PC-9 (cell line): ENCODE measurements at regions not wholly inside any gene's neighbourhood (a gene's known extent, or its start where the extent isn't known, plus 50 kb on each side); places are given as distances from the start of the nearest gene placed in this dataset.
"Not testable (repeated sequence)": the region's sequence is repeated elsewhere in the genome, so short reads cannot be mapped to it uniquely, and the experiment has no call there.

Experiments
- EZH2 ChIP-seq: fragments of 200-600 bp; sonication (generic); IDR thresholded peaks from 2 replicates; pipeline ENCODE4 v1.8.0; 2017; ENCODE audit warnings: antibody characterized with exemption, low read depth
- TF ChIP-seq, protein P1 (sequence below): fragments of 200-600 bp; sonication (generic); conservative IDR thresholded peaks from 2 replicates; pipeline ENCODE4 v1.6.1; 2017; ENCODE audit warnings: mixed run types, antibody characterized with exemption, mild to moderate bottlenecking, moderate library complexity

DNA sequence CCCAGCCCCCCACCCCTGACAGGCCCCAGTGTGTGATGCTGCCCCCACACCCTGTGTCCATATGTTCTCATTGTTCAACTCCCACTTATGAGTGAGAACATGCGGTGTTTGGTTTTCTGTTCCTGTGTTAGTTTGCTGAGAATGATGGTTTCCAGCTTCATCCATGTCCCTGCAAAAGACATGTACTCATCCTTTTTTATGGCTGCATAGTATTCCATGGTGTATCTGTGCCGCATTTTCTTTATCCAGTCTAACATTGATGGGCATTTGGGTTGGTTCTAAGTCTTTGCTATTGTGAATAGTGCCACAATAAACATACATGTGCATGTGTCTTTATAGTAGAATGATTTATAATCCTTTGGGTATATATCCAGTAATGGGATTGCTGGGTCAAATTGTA, 122.1 kb upstream of the TAF11L2 start:
- TF ChIP-seq, protein P1, sequence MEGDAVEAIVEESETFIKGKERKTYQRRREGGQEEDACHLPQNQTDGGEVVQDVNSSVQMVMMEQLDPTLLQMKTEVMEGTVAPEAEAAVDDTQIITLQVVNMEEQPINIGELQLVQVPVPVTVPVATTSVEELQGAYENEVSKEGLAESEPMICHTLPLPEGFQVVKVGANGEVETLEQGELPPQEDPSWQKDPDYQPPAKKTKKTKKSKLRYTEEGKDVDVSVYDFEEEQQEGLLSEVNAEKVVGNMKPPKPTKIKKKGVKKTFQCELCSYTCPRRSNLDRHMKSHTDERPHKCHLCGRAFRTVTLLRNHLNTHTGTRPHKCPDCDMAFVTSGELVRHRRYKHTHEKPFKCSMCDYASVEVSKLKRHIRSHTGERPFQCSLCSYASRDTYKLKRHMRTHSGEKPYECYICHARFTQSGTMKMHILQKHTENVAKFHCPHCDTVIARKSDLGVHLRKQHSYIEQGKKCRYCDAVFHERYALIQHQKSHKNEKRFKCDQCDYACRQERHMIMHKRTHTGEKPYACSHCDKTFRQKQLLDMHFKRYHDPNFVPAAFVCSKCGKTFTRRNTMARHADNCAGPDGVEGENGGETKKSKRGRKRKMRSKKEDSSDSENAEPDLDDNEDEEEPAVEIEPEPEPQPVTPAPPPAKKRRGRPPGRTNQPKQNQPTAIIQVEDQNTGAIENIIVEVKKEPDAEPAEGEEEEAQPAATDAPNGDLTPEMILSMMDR = not testable (repeated sequence)
- TF ChIP-seq EZH2 = not testable (repeated sequence)
